Fibroblast of lung (primary cell): ENCODE measurements at regions not wholly inside any gene's neighbourhood (a gene's known extent, or its start where the extent isn't known, plus 50 kb on each side); places are given as distances from the start of the nearest gene placed in this dataset.

Source experiments
- DNase-seq, 2 donors: peaks; one replicate each; pipeline versions ENCODE4 v3.0.0 to v3.0.0-alpha.2; 2010; ENCODE audit warnings: low read depth in 2 of 2
- H2AFZ ChIP-seq: 2 replicates; pipeline ENCODE4 v1.5.1; 2012; ENCODE audit warnings: low read length, control low read depth, inconsistent platforms
- H3K27ac ChIP-seq: 2 replicates; pipeline ENCODE4 v1.5.1; 2011; ENCODE audit warnings: low read length, control low read depth; ENCODE audit not compliant: insufficient read depth
- H3K27me3 ChIP-seq: 2 replicates; pipeline ENCODE4 v1.5.1; 2011; ENCODE audit warnings: mild to moderate bottlenecking, low read length; ENCODE audit not compliant: control insufficient read depth, insufficient read depth
- H3K36me3 ChIP-seq: 2 replicates; pipeline ENCODE4 v1.5.1; 2011; ENCODE audit warnings: low read length; ENCODE audit not compliant: control insufficient read depth, insufficient read depth
- H3K4me1 ChIP-seq: 2 replicates; pipeline ENCODE4 v1.5.1; 2011; ENCODE audit warnings: low read length; ENCODE audit not compliant: control insufficient read depth, insufficient read depth; ENCODE audit errors: extremely low read depth
- H3K4me2 ChIP-seq: 2 replicates; pipeline ENCODE4 v1.5.1; 2011; ENCODE audit warnings: low read length, control low read depth; ENCODE audit not compliant: insufficient read depth; ENCODE audit errors: extremely low read depth
- H3K4me3 ChIP-seq, 4 experiments: fragments of 200-600 bp in 1 of 4; sonication (generic) in 1 of 4; replicated peaks in 1 of 4; 2 replicates each; pipeline ENCODE4 v1.5.1; 2011 to 2016; ENCODE audit warnings: low read length in 4 of 4, low read depth in 3 of 4, mild to moderate bottlenecking in 3 of 4, control low read depth in 2 of 4, inconsistent platforms in 1 of 4, mixed read lengths in 1 of 4; ENCODE audit not compliant: insufficient read depth in 1 of 4; ENCODE audit errors: control extremely low read depth in 1 of 4
- H3K79me2 ChIP-seq: 2 replicates; pipeline ENCODE4 v1.5.1; 2012; ENCODE audit warnings: mild to moderate bottlenecking, low read length, inconsistent platforms; ENCODE audit not compliant: control insufficient read depth, insufficient read depth
- H3K9ac ChIP-seq: 2 replicates; pipeline ENCODE4 v1.5.1; 2011; ENCODE audit warnings: mild to moderate bottlenecking, low read length, control low read depth; ENCODE audit not compliant: insufficient read depth
- H3K9me3 ChIP-seq: 2 replicates; pipeline ENCODE4 v1.5.1; 2012; ENCODE audit warnings: low read depth, low read length; ENCODE audit not compliant: control insufficient read depth, insufficient read depth
- H4K20me1 ChIP-seq: 2 replicates; pipeline ENCODE4 v1.5.1; 2011; ENCODE audit warnings: low read length; ENCODE audit not compliant: control insufficient read depth, insufficient read depth; ENCODE audit errors: extremely low read depth
- CTCF ChIP-seq, 2 donors: IDR thresholded peaks in 1 of 2; conservative IDR thresholded peaks in 1 of 2; 1 replicate in 1 of 2; 2 replicates in 1 of 2; pipeline ENCODE4 v1.5.1; 2011 to 2012; ENCODE audit warnings: low read length in 2 of 2, control low read depth in 1 of 2, inconsistent platforms in 1 of 2, low read depth in 1 of 2, mild to moderate bottlenecking in 1 of 2
- EZH2 ChIP-seq: IDR thresholded peaks from 2 replicates; pipeline ENCODE4 v1.5.1; 2012; ENCODE audit warnings: low read length, control low read depth, mild to moderate bottlenecking; ENCODE audit errors: missing control alignments

GRCh38 chr1:194517567-194517966, 1331.2 kb upstream of the B3GALT2 start:
- Histone ChIP-seq H3K79me2 (no peaks in the 10 kb centered on the region), H3K9ac (no peak overlapping the region), H3K27ac (no peak overlapping the region), H3K4me1 (no peaks in the 10 kb centered on the region), H3K9me3 (no peaks in the 10 kb centered on the region), H3K4me2 (no peak overlapping the region), H4K20me1 (no peaks in the 10 kb centered on the region), H3K36me3 (no peaks in the 10 kb centered on the region), H3K27me3 (no peaks in the 10 kb centered on the region), H3K4me3 (no peak overlapping the region), H2AFZ (no peak overlapping the region)
- no peak for DNase-seq
- TF ChIP-seq CTCF (conservative IDR thresholded peaks at IDR 0.05 in 1 of 2, IDR thresholded peaks at IDR 0.05 in 1 of 2; ENCODE audit: low read depth in 1 of 2, low read length in 2 of 2) (no peak), EZH2 (no peak)

GRCh38 chr1:194515916-194516315, 1329.5 kb upstream of the B3GALT2 start:
- no peak overlapping the region for H3K4me2 ChIP-seq
- no peak overlapping the region for H3K4me3 ChIP-seq
- H4K20me1 ChIP-seq = no peaks in the 10 kb centered on the region
- no peak overlapping the region for H2AFZ ChIP-seq
- no peaks in the 10 kb centered on the region for H3K4me1 ChIP-seq
- H3K27me3 ChIP-seq = no peaks in the 10 kb centered on the region
- DNase-seq = peak in 1 of 2 donors; percentile 19
- H3K9me3 ChIP-seq = no peaks in the 10 kb centered on the region
- H3K27ac ChIP-seq = no peak overlapping the region
- TF ChIP-seq EZH2 (no peak), CTCF (conservative IDR thresholded peaks at IDR 0.05 in 1 of 2, IDR thresholded peaks at IDR 0.05 in 1 of 2; ENCODE audit: low read depth in 1 of 2, low read length in 2 of 2) (no peak)
- no peak overlapping the region for H3K9ac ChIP-seq
- no peaks in the 10 kb centered on the region for H3K36me3 ChIP-seq
- no peaks in the 10 kb centered on the region for H3K79me2 ChIP-seq

- H2AFZ ChIP-seq = no peak overlapping the region
- peak; percentile 21 to 28 for DNase-seq
- H3K4me1 ChIP-seq = no peaks in the 10 kb centered on the region
- H4K20me1 ChIP-seq = no peaks in the 10 kb centered on the region
- H3K9me3 ChIP-seq = no peaks in the 10 kb centered on the region
- no peak overlapping the region for H3K9ac ChIP-seq
- H3K4me2 ChIP-seq = no peak overlapping the region
- no peak for TF ChIP-seq EZH2
- TF ChIP-seq CTCF (conservative IDR thresholded peaks at IDR 0.05 in 1 of 2, IDR thresholded peaks at IDR 0.05 in 1 of 2; ENCODE audit: low read depth in 1 of 2, low read length in 2 of 2) = no peak
- no peaks in the 10 kb centered on the region for H3K79me2 ChIP-seq
- no peaks in the 10 kb centered on the region for H3K36me3 ChIP-seq
- H3K4me3 ChIP-seq = no peak overlapping the region
- no peak overlapping the region for H3K27ac ChIP-seq
- H3K27me3 ChIP-seq = no peaks in the 10 kb centered on the region
Observed at GRCh38 chr1:194512957-194513356, 1326.5 kb upstream of the B3GALT2 start.
